HUES48 (cell line): ENCODE measurements at regions not wholly inside any gene's neighbourhood (a gene's known extent, or its start where the extent isn't known, plus 50 kb on each side); places are given as distances from the start of the nearest gene placed in this dataset.
A peak's percentile ranks its signal among the peaks of the same experiment; 100 is the strongest.

Experiments used
- H3K27ac ChIP-seq: one replicate; pipeline ENCODE4 v1.7.0; 2013; ENCODE audit warnings: low read depth, low read length, inconsistent platforms
- H3K27me3 ChIP-seq: 2 replicates; pipeline ENCODE4 v1.6.1; 2013; ENCODE audit warnings: mild to moderate bottlenecking, low read length; ENCODE audit not compliant: control insufficient read depth, insufficient read depth
- H3K36me3 ChIP-seq: 2 replicates; pipeline ENCODE4 v1.6.1; 2013; ENCODE audit warnings: low read length; ENCODE audit not compliant: control insufficient read depth, insufficient read depth
- H3K4me1 ChIP-seq: 2 replicates; pipeline ENCODE4 v1.6.1; 2013; ENCODE audit warnings: mild to moderate bottlenecking, low read length; ENCODE audit not compliant: control insufficient read depth, insufficient read depth
- H3K4me3 ChIP-seq: 2 replicates; pipeline ENCODE4 v1.5.1; 2013; ENCODE audit warnings: mild to moderate bottlenecking, low read depth, low read length
- H3K9ac ChIP-seq: 2 replicates; pipeline ENCODE4 v1.6.1; 2013; ENCODE audit warnings: mild to moderate bottlenecking, low read depth, low read length, moderate library complexity
- H3K9me3 ChIP-seq: 2 replicates; pipeline ENCODE4 v1.6.1; 2013; ENCODE audit warnings: low read length; ENCODE audit not compliant: control insufficient read depth, insufficient read depth

GRCh38 chr9:121592265-121592664, 59.2 kb upstream of the DAB2IP start:
- H3K27ac ChIP-seq: no peak overlapping the region
- no peak overlapping the region for H3K9ac ChIP-seq
- no peak overlapping the region for H3K4me3 ChIP-seq
- H3K27me3 ChIP-seq: peaks cover 6% of the 10 kb centered on the region; the same call in 1 of the 2 replicates
- peaks cover 1% of the 10 kb centered on the region for H3K4me1 ChIP-seq
- no peaks in the 10 kb centered on the region for H3K36me3 ChIP-seq
- peaks cover 3% of the 10 kb centered on the region; the same call in 1 of the 2 replicates for H3K9me3 ChIP-seq

- Histone ChIP-seq H3K27ac (no peak overlapping the region), H3K9ac (no peak overlapping the region), H3K4me1 (peaks cover 8% of the 10 kb centered on the region)
Measured at GRCh38 chr9:121593066-121593465, 58.4 kb upstream of the DAB2IP start.

GRCh38 chr9:121596515-121596914, 54.9 kb upstream of the DAB2IP start:
- peaks cover 27% of the 10 kb centered on the region for H3K27me3 ChIP-seq
- H3K4me1 ChIP-seq: peaks cover 8% of the 10 kb centered on the region
- H3K36me3 ChIP-seq: no peaks in the 10 kb centered on the region
- H3K9ac ChIP-seq: no peak overlapping the region
- H3K27ac ChIP-seq: no peak overlapping the region
- no peak overlapping the region for H3K4me3 ChIP-seq
- peaks cover 5% of the 10 kb centered on the region; the same call in 1 of the 2 replicates for H3K9me3 ChIP-seq

More at GRCh38 chr9:121593066-121593465, 58.4 kb upstream of the DAB2IP start:
- Histone ChIP-seq H3K27me3 (peaks cover 6% of the 10 kb centered on the region; the same call in 1 of the 2 replicates), H3K4me3 (no peak overlapping the region), H3K36me3 (no peaks in the 10 kb centered on the region), H3K9me3 (peaks cover 5% of the 10 kb centered on the region; the same call in 1 of the 2 replicates)

- Histone ChIP-seq H3K27ac (peak overlapping the region; percentile 90), H3K27me3 (peaks cover 28% of the 10 kb centered on the region), H3K9me3 (peaks cover 5% of the 10 kb centered on the region; the same call in 1 of the 2 replicates), H3K4me3 (peak overlapping the region; percentile 86), H3K36me3 (no peaks in the 10 kb centered on the region), H3K9ac (peak overlapping the region; percentile 28; the same call in 1 of the 2 replicates), H3K4me1 (peaks cover 8% of the 10 kb centered on the region)
Measured at GRCh38 chr9:121597698-121598166, 53.7 kb upstream of the DAB2IP start.

- Histone ChIP-seq H3K27ac (peak overlapping the region; percentile 90), H3K36me3 (no peaks in the 10 kb centered on the region), H3K4me1 (peaks cover 8% of the 10 kb centered on the region), H3K27me3 (peaks cover 28% of the 10 kb centered on the region), H3K9ac (peak overlapping the region; percentile 41), H3K4me3 (peak overlapping the region; percentile 86), H3K9me3 (peaks cover 5% of the 10 kb centered on the region; the same call in 1 of the 2 replicates)
Measured at GRCh38 chr9:121598167-121598964, 53.1 kb upstream of the DAB2IP start.

- peak overlapping the region; percentile 90 for H3K27ac ChIP-seq
- no peaks in the 10 kb centered on the region for H3K36me3 ChIP-seq
- peak overlapping the region; percentile 41 for H3K9ac ChIP-seq
- peak overlapping the region; percentile 86 for H3K4me3 ChIP-seq
- peaks cover 5% of the 10 kb centered on the region; the same call in 1 of the 2 replicates for H3K9me3 ChIP-seq
- peaks cover 28% of the 10 kb centered on the region for H3K27me3 ChIP-seq
- peaks cover 13% of the 10 kb centered on the region for H3K4me1 ChIP-seq
Measured at GRCh38 chr9:121598965-121599871, 52.2 kb upstream of the DAB2IP start.

- Histone ChIP-seq H3K4me1 (peaks cover 13% of the 10 kb centered on the region), H3K4me3 (peak overlapping the region; percentile 86), H3K36me3 (no peaks in the 10 kb centered on the region), H3K9ac (peak overlapping the region; percentile 35), H3K27ac (no peak overlapping the region), H3K27me3 (peaks cover 28% of the 10 kb centered on the region), H3K9me3 (peaks cover 5% of the 10 kb centered on the region; the same call in 1 of the 2 replicates)
Measured at GRCh38 chr9:121599872-121600585, 51.4 kb upstream of the DAB2IP start.

- Histone ChIP-seq H3K27ac (no peak overlapping the region), H3K4me3 (no peak overlapping the region), H3K9ac (no peak overlapping the region), H3K4me1 (peaks cover 13% of the 10 kb centered on the region), H3K9me3 (peaks cover 5% of the 10 kb centered on the region; the same call in 1 of the 2 replicates), H3K27me3 (peaks cover 28% of the 10 kb centered on the region), H3K36me3 (no peaks in the 10 kb centered on the region)
Measured at GRCh38 chr9:121601194-121601593, 50.2 kb upstream of the DAB2IP start.
